GM21367 (cell line): ENCODE measurements at regions not wholly inside any gene's neighbourhood (a gene's known extent, or its start where the extent isn't known, plus 50 kb on each side); places are given as distances from the start of the nearest gene placed in this dataset.

Source experiments
- ATAC-seq: cut with Tn5 transposase; IDR thresholded peaks from one replicate; pipeline ENCODE4 v1.9.1; 2021; ENCODE audit not compliant: unreplicated experiment

DNA sequence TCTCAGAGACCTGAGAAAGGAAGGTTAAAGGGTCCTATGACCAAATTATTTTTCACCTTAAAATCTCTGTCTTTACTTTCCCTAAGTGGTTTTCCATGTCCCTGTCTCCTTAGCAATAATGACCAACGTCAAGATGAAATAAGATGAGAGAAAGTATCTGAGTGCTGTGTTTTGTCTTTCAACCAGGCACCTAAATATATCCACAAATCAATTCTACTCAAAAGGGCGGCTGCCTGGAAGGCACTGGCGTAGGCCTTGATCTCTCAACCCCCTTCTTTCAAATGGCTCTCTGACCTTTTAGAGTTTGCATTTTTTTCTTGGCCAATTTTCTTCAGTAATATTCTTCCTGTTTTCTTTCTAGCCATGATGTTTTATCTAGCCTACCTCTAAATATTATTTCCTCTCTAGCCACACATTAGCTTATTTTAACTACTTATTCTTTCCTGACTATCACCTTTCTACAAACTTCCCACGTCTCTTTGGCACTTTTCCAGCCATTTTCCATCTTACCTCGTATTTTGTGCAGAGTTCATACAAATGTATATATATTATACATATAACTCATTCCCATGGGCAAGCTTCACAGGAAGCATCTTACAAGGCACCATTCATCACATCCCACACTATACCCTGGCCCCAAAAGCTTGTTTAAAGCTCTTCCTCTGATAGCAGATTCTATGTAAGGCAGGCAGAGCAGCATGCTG, 204.5 kb downstream of the SNX18 start:
- ATAC-seq, result no peak

DNA sequence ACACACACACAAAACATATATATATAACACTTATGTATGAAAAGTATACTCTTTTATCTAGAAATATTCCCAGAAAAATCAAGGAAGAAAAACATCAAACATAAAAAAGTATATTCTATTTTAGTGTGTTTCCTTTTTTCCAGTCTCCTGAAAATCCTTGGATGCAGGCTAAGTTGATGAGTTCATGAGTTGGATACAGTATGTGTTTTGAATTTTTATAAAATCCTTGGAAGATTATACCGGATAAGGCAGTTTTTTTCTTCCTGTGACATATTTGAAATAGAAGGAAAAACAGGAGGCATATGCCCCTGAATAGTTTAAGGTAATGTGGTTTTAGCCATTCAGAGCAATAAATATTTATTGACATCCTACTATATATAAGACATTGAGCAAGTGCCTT, 203.6 kb downstream of the SNX18 start:
- ATAC-seq, result no peak

DNA sequence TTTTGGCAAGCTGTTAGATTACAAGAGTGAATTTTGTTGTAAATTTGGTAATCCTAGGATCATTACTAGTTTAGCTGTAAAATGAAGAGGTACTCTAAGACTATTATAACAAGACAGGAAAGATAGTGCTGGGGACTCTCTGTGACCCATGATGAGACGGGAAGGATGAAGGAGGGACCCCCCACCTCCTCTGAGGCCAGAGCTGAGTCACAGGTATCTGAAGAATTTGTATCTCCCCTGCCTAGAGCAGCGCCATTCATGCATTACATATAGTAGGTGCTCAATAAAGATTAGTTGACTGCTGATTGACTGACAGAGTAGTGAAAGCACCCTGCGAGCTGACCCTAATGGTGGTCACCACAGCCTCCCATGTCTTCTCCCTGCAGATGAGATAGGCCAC, 202.8 kb downstream of the SNX18 start:
- no peak for ATAC-seq

DNA sequence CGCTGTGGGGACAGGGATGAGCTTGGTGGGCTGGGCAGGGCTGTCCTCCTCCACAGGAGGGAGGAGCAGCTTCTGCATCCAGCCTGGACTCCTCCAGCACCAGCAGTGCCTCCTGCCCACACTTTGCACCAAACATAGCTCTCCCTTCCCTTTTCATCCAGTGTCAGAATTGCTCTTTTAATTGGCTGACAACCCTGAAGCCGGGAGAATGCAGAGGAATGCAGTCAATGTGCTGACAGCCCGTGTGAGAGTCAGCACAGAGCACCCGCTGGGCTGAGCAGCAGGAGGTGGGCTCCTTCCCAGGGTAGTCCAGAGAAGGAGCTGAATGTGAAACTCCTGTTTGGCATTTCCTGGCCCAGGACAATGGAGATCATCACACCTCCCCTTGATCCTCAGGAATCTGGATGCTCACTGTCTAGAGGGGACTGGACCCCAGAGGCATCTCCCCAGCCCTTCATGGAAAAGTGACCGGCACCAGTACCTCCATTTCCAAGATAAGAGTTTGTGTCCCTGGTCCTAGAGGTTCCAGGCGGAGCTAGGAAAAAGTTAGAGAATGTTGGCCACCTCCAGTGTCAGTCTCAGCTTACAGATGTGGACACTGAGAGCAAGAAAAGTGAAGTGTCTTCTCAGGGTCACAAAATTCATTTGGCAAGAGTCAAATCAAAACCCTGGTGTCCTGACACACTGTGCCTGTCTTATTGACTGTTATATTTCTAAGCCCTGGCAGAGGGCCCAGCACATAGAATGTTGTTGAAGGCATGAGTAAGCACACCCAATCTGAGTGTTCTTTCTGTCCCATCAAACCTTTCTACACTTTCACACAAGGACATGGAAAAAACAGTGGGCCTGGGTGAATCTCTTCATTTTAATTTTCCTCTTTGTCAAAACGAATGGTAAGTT, 202.1 kb downstream of the SNX18 start:
- no peak for ATAC-seq

DNA sequence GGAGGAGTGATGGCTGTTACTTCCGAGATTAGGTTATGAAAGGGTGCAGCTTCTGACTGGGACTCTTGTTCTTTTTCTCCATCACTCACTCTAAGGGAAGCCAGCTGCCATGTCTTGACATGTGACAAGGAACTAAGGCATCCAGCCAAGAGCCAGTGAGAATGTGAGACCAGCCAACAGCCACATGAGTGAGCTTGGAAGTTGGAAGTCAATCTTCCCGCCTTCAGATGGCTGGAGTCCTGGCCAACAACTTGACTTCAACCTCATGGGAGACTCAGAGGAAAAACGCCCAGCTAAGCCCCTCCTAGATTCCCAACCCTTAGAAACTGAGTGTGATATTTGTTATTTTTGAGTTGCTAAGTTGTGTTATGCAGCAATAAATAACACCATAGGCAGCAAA, 201.1 kb downstream of the SNX18 start:
- ATAC-seq, result no peak

DNA sequence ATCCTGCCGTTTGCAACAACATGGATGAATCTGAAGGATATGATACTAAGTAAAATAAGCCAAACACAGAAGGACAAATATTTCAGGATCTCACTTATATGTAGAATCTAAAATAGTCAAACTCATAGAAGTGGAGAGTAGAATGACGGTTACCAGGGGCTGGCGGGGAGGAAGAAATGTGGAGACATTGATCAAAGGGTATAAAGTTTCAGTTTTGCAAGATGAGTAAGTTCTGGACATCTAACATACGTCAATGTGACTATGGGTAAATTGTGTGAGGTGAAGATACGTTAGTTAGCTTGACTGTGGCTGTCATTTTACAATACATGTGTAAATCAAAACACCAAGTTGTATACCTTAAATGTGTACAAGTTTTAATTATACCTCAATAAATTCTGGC, 200.3 kb downstream of the SNX18 start:
- ATAC-seq, result no peak

DNA sequence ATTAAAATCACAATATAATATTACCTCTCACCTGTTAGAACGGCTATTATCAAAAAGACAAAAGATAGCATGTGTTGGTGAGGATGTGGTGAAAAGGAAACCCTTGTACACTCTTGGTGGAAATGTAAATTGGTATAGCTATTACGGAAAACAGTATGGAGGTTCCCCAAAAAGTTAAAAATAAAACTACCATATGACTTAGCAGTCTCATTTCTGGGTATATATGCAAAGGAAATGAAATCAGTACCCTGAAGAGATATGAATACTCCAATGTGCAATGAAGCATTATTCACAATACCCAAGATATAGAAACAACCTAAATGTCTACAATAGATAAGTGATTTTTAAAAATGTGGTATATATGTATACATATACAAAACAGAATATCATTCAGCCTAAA, 199.9 kb downstream of the SNX18 start:
- ATAC-seq, result no peak

DNA sequence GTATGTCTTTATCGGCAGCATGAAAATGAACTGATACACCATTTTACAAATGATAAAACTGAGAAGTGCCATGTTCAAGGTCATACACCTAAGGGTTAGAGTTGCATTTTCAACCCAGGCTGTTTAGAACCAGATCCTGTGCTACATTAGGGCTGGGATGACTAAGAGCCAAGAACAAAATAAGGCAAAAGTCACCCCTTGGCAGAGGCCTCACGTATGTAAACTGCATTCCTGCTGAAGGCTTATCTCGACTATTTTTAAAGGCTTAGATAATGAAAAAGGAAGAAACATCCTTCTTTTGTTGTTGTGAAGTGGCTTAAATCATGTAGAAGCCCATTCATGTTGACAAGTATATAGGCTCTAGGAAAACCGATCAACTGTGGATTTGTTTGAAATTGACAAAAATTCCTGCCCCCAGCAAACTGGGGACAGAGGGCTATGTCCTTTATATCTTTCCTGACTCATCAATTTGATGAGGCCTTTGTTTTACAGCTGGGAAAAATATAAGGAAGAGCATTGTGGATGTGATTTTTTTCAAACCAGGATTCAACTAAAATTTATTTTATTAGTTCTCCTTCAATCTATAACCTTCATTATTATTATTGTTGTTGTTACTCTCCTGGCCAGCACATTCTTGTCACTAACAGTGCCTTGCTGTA, 196.5 kb downstream of the SNX18 start:
- ATAC-seq, result no peak

DNA sequence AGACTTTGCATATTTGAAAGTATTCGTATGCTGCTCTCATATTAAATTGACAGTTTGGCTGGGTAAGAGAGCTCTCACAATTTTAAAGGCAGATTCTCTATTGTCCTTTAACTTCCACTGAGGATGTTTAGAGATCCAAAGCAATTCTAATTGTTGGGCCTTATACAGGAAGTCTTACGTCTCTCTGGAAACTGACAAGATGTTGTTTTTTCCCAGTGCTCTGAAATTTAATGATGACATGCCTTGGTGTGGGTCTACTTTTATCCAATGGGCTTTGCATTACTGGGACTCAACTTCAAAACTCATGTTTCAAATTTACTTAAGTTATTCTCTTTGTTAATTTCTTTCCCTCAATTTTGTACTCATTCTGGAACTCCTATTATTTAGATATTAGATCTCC, 191.5 kb downstream of the SNX18 start:
- ATAC-seq, result no peak

DNA sequence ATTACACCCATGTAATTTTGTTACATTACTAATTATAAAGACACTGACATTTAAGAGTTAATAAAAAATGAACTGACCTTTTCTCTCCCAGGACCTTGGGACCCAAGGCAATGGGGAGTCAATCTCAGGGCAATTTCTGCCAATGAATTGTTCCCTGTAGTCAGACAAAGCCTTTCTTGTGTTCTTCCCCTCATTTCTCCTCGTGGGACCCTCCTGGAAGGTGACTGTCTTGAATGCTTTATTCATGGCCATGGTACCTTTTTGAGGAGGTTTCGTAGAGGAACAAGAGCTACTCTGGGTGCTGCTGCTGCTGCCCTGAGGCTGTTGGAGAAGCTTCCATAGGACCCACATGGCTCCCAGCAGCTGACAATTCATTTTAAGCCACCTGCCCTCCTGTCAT, 190.3 kb downstream of the SNX18 start:
- ATAC-seq, result no peak

DNA sequence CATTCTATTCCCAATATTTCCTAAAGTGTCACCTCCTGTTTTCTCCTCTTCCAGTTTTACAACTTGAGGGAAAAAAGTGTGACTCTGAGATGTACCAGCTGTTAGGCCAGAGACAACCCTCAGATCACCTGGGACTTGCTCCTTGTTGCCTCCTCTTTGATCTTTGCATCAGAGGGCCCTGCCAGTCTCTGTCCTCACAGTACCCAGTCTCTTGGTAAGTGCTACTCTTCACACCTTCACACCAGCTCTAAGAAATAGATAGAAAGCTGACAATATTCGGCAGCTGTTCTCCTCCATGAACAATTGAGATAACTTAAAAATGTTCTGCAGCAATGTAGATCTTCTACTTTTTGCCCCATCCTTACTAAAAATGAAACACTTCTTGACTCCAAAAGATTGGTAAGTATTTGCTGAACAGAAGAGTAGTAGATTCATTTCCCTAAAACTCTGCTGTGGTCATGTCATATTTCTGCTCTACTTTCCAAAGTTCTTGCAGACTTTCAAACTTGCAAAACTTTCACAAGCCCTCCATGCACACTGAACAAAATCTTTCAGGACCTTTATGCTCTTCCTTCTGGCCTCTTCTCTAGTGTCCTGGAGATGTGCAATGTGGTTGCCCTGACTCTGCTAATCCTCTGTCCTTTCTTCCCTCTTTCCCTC, 188.6 kb downstream of the SNX18 start:
- ATAC-seq, result no peak

DNA sequence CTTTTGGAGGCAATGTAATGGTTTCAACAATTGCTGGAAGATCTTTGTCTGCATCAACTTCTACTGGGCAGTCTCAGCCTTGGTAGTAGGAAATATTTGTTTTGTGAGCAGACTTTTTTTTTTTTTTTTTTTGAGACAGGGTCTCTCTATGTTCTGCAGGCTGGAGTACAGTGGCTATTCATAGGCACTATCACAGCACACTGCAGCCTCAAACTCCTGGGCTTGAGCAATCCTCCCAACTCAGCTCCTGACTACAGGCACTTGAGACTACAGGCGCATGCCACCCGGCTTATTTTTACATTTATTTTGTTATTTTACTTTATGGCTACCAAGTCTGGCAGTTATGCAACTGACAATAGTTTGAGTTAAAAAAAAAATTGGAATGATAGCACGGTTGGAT, 187.3 kb downstream of the SNX18 start:
- ATAC-seq, result no peak

DNA sequence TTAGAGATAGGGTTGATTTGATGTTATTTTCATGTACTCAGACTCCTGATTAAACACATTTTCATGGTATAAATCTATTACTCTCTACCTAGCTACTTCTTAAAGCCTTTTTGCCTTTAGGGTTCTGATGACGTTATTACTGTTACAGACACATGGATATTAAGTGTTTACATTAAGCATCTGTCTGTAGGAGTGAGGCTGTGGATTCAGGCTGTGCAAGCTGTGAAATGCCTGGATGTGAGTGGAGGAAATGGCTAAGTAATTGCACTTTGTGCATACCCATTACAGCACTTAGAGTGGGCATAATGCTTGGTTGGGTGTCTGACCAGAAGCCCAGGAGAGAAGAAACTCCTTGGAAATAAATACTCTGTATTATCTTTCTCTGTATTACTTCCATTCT, 186.8 kb downstream of the SNX18 start:
- no peak for ATAC-seq

DNA sequence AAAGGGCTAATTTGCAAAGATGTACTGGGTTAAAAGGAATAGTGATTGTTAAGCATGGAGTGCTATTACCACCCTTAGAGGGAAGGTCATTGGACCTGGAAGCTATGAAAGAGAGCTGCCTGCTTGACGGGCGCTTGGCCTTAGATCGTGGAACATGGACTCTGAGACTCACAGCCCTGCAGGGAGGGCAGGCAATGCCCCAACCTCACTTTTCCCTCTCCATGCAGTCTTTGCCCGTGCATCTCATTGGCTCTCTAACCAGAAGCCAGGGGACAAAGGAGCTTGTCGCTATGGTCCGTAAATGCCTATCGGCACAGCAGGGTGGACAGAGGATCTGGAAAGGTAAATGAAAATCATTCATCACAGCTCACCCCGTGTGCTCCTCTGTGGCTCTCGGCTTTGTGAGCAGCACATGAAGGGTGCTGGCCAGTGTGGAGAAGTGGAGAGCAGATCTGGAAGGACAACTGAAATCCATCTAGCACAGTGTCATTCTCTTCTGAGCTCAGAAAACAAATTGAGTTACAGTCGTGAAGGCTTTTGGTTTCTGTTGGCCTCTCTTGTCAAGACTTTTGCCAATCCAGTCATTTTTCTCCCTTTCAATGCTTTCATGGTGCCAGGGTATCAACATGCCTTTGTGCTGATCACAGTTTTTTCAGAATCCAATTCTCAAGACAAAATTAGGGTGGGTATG, 186.2 kb downstream of the SNX18 start:
- no peak for ATAC-seq

DNA sequence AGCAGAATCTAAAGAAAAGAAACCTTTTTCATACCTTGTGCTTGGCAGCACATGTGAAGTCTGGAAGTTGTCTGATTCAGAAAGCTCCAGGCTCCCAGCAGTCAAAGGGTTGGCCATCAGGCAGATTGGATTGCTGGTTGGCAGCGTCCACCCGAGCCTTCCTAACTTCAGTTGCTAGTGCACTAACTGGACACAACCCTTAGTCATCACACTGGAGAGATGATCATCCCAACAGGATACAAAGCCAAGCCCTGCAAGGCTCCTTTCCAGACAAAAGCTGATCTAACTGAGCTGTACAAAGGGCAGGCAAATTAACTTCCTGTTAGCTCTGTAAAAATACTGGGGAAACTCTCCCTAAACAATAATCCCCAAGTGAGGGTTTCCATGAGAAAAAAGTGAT, 185.6 kb downstream of the SNX18 start:
- ATAC-seq, result no peak

DNA sequence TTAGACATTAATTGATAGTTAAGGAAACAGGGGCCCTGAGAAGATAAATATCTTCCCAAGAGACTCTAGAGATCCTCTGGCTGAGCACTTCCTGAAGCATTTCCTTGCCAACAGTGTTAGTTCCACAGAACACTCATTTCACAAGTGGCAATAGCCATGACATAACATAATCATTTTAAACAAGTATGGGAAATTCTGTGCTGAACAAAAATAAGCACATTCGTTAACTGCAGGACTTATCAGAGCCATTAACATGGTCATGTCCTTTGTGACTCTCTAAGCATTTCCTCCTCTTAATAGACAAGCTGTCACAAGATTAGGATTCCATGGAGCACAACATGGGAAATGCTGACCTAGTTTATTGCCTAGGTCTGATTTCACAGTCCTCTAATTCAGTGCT, 184.9 kb downstream of the SNX18 start:
- ATAC-seq, result no peak

DNA sequence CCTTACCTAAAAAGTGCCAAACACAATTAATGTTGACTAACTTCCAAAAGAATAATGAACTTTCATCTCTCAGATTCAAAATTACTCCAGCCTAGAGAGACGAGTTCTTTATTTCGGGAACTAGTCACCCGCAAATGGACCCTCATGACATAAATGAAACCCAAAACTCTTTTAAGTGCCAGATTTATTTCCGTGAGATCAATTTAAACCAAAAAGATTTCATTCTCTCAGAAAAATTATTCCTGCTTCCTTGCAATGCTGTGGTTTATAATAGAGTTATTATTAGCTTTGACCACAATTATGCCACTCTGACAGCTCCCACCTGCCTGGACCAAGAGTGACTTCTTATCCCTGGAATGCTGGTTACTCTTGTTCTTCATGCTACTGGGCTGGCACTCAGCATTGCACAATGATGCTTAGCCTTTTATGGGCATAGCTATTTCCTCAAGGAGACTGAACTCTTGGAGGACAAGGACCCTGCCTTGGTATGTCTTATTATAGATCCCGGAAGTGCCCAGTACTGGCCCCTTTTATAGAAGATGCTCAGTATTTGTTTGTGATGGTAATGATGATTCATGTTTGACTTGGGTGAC, 183.5 kb downstream of the SNX18 start:
- ATAC-seq, result no peak

DNA sequence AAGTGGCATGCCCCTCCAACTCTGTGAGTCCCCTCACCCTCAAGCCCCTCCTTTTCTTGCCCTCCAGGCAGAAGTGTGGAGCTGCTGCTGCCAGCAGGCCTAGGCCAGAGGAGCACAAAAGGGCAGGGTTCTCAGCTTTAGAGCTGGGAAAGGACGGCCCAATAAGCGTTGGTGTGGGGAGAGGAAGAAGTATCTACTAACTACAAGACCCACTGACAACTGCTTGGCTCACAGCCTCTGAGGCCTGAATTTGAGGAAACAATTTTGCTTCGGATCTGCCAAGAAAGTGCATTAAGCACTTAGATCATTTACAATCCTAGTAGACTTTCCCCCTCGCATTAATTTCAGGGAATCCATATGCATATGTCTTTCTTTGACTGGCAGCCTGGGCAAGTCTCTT, 179.4 kb downstream of the SNX18 start:
- ATAC-seq, result no peak

DNA sequence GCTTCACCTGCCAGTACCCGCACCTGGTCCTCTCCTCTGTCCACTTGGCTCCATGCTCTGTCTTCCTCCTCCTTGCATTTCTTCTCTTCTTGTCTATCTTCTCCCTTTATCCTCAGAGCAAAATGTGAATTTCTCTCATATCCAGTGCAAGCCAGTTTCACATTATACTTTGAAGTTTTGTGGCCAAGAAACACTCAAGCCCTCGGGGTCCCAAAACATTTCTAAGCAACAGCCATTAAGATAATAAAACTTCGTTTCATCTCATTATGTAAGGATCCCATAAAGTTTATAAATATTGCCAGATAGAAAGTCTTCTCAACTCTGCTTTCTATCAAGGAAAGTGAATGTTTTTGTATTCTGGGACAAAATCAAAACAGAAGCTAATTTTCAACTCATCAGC, 178.8 kb downstream of the SNX18 start:
- no peak for ATAC-seq

DNA sequence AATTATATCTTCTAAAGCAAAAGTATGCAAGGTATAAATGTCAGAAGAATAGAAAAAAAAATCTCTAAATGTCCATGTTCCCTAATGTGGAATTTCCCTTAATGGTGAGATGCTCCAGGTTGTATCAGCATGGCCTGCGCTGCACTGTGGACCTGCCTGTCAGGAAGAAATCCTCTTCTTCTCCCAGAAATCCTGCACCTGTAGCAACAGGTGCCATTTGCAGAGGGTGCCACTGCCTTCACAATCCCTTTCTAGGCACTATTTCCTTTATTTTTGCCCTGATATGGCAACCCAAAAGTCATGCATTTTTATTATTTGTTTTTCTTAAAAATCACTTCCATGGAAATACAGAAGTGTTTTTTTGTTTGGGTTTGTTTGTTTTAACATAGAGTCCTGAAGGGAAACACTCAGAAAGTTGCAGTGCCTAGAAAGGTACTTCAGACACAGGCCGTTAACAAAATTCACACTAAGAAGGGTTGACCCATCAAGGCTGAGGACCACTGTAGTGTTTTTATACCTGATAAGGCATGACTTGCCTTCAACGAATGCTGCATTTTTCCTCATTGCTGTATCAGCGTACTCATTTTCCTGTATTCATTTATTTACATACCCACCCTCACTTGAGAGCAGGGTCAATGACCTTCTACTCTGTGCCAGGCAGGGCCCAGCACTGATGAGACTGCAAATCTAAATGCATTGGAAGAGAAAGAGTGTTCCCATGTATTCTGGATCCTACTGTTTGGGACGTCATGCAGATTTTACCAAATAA, 177.8 kb downstream of the SNX18 start:
- no peak for ATAC-seq
